Gastrocnemius medialis (tissue), 4 donors: ENCODE measurements at regions not wholly inside any gene's neighbourhood (a gene's known extent, or its start where the extent isn't known, plus 50 kb on each side); places are given as distances from the start of the nearest gene placed in this dataset.

ENCODE experiments used
- ATAC-seq, 2 donors: fragments of 150-250 bp; one replicate each; pipeline ENCODE4 v1.9.1; 2016
- DNase-seq, 2 donors: peaks; one replicate each; pipeline ENCODE4 v3.0.0-alpha.2; 2019
- H3K27ac ChIP-seq, 4 donors: fragments of 200-600 bp; sonication (generic); 1 replicate in 1 of 4; 2 replicates in 3 of 4; pipeline ENCODE4 v1.5.1; 2016 to 2018; ENCODE audit warnings: mild to moderate bottlenecking in 2 of 4, moderate library complexity in 1 of 4
- H3K27me3 ChIP-seq, 3 donors: fragments of 200-600 bp; sonication (generic) in 2 of 3; 1 replicate in 1 of 3; 2 replicates in 2 of 3; pipeline versions ENCODE4 v1.5.1 to v1.6.0; 2016 to 2019; ENCODE audit warnings: mild to moderate bottlenecking in 1 of 3, moderate library complexity in 1 of 3
- H3K36me3 ChIP-seq, 2 donors: fragments of 200-600 bp; sonication (generic) in 1 of 2; one replicate each; pipeline ENCODE4 v1.5.1; 2017 to 2018
- H3K4me1 ChIP-seq, 2 donors: fragments of 200-600 bp; sonication (generic) in 1 of 2; one replicate each; pipeline ENCODE4 v1.5.1; 2016 to 2017; ENCODE audit warnings: mild to moderate bottlenecking in 2 of 2
- H3K4me3 ChIP-seq, 4 donors: fragments of 200-600 bp; sonication (generic) in 3 of 4; 1 replicate in 1 of 4; 2 replicates in 3 of 4; pipeline ENCODE4 v1.5.1; 2016 to 2019; ENCODE audit warnings: mild to moderate bottlenecking in 2 of 4
- H3K9me3 ChIP-seq, 3 donors: fragments of 200-600 bp; sonication (generic) in 2 of 3; 1 replicate in 1 of 3; 2 replicates in 2 of 3; pipeline ENCODE4 v1.5.1; 2016 to 2019
- POLR2A ChIP-seq, 2 donors: fragments of 450-650 bp; IDR thresholded peaks; one replicate each; pipeline ENCODE4 v1.6.1; 2017; ENCODE audit warnings: antibody characterized with exemption in 2 of 2, mild to moderate bottlenecking in 2 of 2, moderate library complexity in 2 of 2
- in situ Hi-C, 4 donors: fragments of 200-750 bp; cut with MboI; loops; one replicate each; pipeline versions ENCODE4 v1.15.0 to v1.8.0; 2017; ENCODE audit warnings: low sequenced_read_pairs in 4 of 4
- intact Hi-C: fragments of 100-400 bp; cut with DNase I; formaldehyde crosslinking; loops from one replicate; pipeline ENCODE4 v1.15.1; 2023; ENCODE audit warnings: low total_unique reads
- TF ChIP-seq, protein P1 (sequence below), 5 experiments: fragments of 450-650 bp in 3 of 5; fragments of 200-600 bp in 2 of 5; sonication (generic) in 2 of 5; IDR thresholded peaks in 4 of 5; conservative IDR thresholded peaks in 1 of 5; 1 replicate in 4 of 5; 2 replicates in 1 of 5; pipeline ENCODE4 v1.5.1; 2016 to 2019; ENCODE audit warnings: antibody characterized with exemption in 5 of 5, mild to moderate bottlenecking in 3 of 5, moderate library complexity in 3 of 5

GRCh38 chr3:54065140-54065539, 57.2 kb upstream of the CACNA2D3 start:
- Histone ChIP-seq H3K4me1 (no peaks in the 10 kb centered on the region), H3K27me3 (no peaks in the 10 kb centered on the region), H3K4me3 (no peak overlapping the region), H3K27ac (no peak overlapping the region), H3K9me3 (no peaks in the 10 kb centered on the region), H3K36me3 (no peaks in the 10 kb centered on the region)
- ATAC-seq = no peak
- in situ Hi-C loops (no loop called here), intact Hi-C loops (no loop called here)
- no peak for TF ChIP-seq POLR2A (IDR thresholded peaks at IDR 0.05)
- TF ChIP-seq, protein P1, sequence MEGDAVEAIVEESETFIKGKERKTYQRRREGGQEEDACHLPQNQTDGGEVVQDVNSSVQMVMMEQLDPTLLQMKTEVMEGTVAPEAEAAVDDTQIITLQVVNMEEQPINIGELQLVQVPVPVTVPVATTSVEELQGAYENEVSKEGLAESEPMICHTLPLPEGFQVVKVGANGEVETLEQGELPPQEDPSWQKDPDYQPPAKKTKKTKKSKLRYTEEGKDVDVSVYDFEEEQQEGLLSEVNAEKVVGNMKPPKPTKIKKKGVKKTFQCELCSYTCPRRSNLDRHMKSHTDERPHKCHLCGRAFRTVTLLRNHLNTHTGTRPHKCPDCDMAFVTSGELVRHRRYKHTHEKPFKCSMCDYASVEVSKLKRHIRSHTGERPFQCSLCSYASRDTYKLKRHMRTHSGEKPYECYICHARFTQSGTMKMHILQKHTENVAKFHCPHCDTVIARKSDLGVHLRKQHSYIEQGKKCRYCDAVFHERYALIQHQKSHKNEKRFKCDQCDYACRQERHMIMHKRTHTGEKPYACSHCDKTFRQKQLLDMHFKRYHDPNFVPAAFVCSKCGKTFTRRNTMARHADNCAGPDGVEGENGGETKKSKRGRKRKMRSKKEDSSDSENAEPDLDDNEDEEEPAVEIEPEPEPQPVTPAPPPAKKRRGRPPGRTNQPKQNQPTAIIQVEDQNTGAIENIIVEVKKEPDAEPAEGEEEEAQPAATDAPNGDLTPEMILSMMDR (IDR thresholded peaks at IDR 0.05 in 4 of 5, conservative IDR thresholded peaks at IDR 0.05 in 1 of 5) = no peak
- DNase-seq = no peak

DNA sequence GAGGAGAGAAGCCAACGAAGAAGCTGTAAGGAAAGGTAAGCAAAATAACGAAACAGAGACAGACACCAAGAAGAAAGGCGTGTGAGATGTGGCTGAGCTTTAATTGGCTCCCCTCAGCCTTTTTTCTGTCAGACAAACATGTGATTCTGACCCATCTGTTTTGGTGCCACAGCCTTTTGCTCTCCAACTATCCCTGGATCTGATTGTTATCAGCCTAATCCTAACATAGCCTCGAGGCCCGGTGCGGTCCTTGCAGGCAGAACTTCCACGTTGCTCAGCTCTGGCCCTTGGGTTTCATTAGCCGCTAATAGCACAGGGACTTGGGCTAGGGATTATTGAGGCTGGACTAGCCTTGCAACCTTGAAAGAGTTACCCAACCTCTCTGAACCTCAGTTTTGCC, 57.9 kb upstream of the CACNA2D3 start:
- in situ Hi-C loops (no loop called here), intact Hi-C loops (no loop called here)
- Histone ChIP-seq H3K27ac (no peak overlapping the region), H3K36me3 (no peaks in the 10 kb centered on the region), H3K4me1 (no peaks in the 10 kb centered on the region), H3K4me3 (no peak overlapping the region), H3K9me3 (no peaks in the 10 kb centered on the region), H3K27me3 (no peaks in the 10 kb centered on the region)
- TF ChIP-seq, protein P1 (IDR thresholded peaks at IDR 0.05 in 4 of 5, conservative IDR thresholded peaks at IDR 0.05 in 1 of 5) = no peak
- no peak for TF ChIP-seq POLR2A (IDR thresholded peaks at IDR 0.05)
- DNase-seq (no peak), ATAC-seq (no peak)

- H3K4me3 ChIP-seq = no peak overlapping the region
- no peaks in the 10 kb centered on the region for H3K9me3 ChIP-seq
- no peaks in the 10 kb centered on the region for H3K36me3 ChIP-seq
- DNase-seq (no peak), ATAC-seq (no peak)
- TF ChIP-seq, protein P1 (IDR thresholded peaks at IDR 0.05 in 4 of 5, conservative IDR thresholded peaks at IDR 0.05 in 1 of 5) = no peak
- TF ChIP-seq POLR2A (IDR thresholded peaks at IDR 0.05) = no peak
- peaks cover 0 to 5% (median 0%) of the 10 kb centered on the region in 3 donors for H3K27me3 ChIP-seq
- intact Hi-C loops (no loop called here), in situ Hi-C loops (no loop called here)
- H3K27ac ChIP-seq = no peak overlapping the region
- H3K4me1 ChIP-seq = no peaks in the 10 kb centered on the region
Observed at GRCh38 chr3:54062546-54062945, 59.8 kb upstream of the CACNA2D3 start.

DNA sequence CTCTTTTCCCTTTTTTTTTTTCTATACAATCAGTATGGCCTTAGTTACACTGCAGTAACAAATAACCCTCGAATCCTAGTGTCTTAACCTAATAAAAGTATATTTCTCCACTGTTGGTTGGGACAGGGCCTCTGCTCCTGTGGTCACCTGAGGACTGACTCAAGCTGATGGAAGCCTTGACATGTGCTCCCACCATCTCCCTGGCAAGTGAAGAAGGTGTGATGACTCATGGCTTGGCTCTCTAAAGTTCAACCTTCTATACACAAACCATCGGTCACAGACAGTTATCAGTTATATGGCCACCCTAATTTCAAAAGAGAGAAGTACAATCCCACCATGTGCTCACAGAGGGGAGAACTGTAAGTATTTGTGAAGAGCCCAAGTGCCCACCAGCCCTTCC, 65.8 kb upstream of the CACNA2D3 start:
- H3K9me3 ChIP-seq = no peaks in the 10 kb centered on the region
- no peak for ATAC-seq
- TF ChIP-seq, protein P1 (IDR thresholded peaks at IDR 0.05 in 4 of 5, conservative IDR thresholded peaks at IDR 0.05 in 1 of 5) = no peak
- no peak for TF ChIP-seq POLR2A (IDR thresholded peaks at IDR 0.05)
- H3K27ac ChIP-seq = no peak overlapping the region
- no peak overlapping the region for H3K4me3 ChIP-seq
- intact Hi-C loops = no loop called here
- no peaks in the 10 kb centered on the region for H3K36me3 ChIP-seq
- in situ Hi-C loops = no loop called here
- H3K27me3 ChIP-seq = peaks cover 0 to 5% (median 0%) of the 10 kb centered on the region in 3 donors
- DNase-seq = no peak
- no peaks in the 10 kb centered on the region for H3K4me1 ChIP-seq

GRCh38 chr3:54053882-54054281, 68.5 kb upstream of the CACNA2D3 start:
- Histone ChIP-seq H3K27ac (no peak overlapping the region), H3K4me1 (no peaks in the 10 kb centered on the region), H3K27me3 (no peaks in the 10 kb centered on the region), H3K9me3 (no peaks in the 10 kb centered on the region), H3K4me3 (no peak overlapping the region), H3K36me3 (no peaks in the 10 kb centered on the region)
- TF ChIP-seq, protein P1 (IDR thresholded peaks at IDR 0.05 in 4 of 5, conservative IDR thresholded peaks at IDR 0.05 in 1 of 5) = no peak
- no peak for TF ChIP-seq POLR2A (IDR thresholded peaks at IDR 0.05)
- DNase-seq (no peak), ATAC-seq (no peak)
- in situ Hi-C loops (no loop called here), intact Hi-C loops (no loop called here)
